HepG2 (cell line): ENCODE measurements at regions not wholly inside any gene's neighbourhood (a gene's known extent, or its start where the extent isn't known, plus 50 kb on each side); places are given as distances from the start of the nearest gene placed in this dataset.

Experiments
- SIX4 ChIP-seq: sonication (generic); formaldehyde crosslinking; IDR thresholded peaks from 2 replicates; pipeline ENCODE4 v1.4.0; 2020; ENCODE audit warnings: missing genetic modification reagents
- ZNF276 ChIP-seq: sonication (generic); formaldehyde crosslinking; IDR thresholded peaks from 2 replicates; pipeline ENCODE4 v1.4.0; 2020; ENCODE audit warnings: mild to moderate bottlenecking, low read depth, missing genetic modification reagents

- TF ChIP-seq SIX4 (CRISPR knock-in tag) (no peak), ZNF276 (CRISPR knock-in tag) (no peak)
Measured at GRCh38 chr14:28163897-28164296, 602.7 kb upstream of the FOXG1 start.
